GM19035 (cell line): ENCODE measurements at regions not wholly inside any gene's neighbourhood (a gene's known extent, or its start where the extent isn't known, plus 50 kb on each side); places are given as distances from the start of the nearest gene placed in this dataset.
"Not testable (repeated sequence)": the region's sequence is repeated elsewhere in the genome, so short reads cannot be mapped to it uniquely, and the experiment has no call there.

Experiments
- ATAC-seq: cut with Tn5 transposase; IDR thresholded peaks from one replicate; pipeline ENCODE4 v1.9.1; 2021; ENCODE audit not compliant: unreplicated experiment

DNA sequence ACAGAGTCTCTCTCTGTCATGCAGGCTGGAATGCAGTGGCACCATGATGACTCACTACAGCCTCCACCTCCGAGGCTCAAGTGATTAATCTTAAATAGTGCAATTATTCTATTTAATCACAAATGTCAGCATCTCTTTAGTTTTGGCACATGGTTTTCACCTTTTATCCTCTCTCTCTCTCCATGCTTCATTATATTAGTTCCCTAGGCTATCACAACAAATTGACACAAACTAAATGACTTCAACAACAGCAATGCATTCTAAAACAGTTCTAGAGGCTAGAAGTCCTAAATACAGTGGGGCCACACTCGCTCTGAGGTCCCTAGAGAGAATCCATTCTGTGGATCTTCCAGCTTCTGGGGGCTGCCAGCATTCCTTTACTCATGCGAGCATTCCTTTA is 178.2 kb upstream of the ZNG1F start:
- not testable (repeated sequence) for ATAC-seq

DNA sequence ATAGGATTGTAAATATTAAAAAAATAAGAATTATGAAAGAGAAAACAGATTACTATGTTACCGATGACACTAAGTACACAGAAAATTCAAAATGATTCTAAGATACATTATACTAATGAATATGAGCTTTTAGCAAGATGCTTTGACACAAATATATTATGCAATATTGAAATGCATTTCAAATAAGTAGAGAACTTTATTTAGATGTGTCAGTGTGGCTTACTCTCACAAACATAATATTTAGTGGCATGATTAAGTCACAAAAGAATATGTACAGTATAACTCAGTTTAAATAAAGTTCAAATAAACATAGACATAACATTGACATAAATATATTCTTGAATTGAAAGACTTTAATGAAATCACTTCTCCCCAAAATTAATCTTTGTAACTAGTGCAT is 172.7 kb upstream of the ZNG1F start:
- not testable (repeated sequence) for ATAC-seq

DNA sequence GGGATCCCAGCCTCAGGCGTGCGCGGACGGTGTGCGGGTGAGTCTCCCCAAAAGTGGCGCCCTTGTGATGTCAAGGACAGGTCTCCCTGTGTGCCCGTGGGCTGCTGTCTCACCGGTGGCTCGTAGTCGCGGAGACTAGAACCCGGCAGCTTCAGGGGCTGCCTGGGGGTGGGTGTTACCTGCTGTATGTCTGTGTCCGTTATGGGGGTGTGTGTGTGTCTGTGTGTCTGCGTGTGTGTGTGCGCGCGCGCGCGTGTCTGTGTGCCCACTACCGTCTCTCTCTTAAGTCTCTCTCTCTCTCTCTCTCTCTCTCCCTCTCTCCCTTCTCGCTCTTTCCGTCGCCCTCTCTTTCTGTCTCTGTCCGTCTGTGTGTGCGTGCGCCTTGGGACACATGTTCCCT is 170.0 kb upstream of the ZNG1F start:
- ATAC-seq, result not testable (repeated sequence)

DNA sequence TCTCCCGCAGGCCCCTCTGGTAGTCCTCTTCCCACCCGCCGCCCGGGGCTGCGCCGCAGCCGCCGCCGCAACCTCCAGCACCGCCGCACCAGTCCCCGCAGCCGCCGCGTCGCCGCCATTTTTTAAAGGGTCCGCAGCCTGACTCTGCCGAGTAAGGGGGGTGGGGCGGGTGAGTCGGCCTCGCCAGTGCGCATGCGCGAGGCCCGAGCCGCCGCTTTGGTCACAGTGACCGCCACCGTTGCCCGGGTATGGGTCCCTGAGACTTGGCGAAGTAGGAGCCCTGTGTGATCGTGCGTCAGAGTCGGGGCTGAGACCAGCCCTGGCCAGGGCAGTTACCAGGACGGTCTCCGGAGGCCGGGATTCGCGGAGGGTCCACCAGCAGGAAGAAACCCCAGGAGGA is 169.6 kb upstream of the ZNG1F start:
- ATAC-seq, result not testable (repeated sequence)

DNA sequence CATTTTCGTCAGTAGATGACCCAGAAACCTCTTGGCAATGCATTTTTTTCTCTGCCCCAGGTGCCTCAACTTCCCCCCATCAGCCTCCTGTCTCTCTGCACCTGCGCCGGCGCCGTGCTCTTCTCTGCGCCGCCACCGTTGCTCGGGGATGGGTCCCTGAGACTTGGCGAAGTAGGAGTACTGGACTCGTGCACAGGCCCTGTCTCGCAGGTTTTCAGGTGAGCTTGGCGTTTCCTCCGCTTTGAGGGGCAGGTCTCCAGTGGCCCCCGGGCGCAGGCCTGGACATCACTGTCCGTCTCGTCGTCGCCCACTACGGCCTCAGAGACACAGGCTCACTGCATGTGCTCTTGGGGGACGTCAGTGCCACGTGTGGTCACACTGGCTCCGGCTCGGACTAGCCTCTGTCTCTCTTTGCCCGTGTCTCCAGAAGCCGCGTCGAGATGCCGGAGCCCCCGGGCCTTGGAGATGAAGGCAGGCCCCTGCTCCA is 168.8 kb upstream of the ZNG1F start:
- not testable (repeated sequence) for ATAC-seq

DNA sequence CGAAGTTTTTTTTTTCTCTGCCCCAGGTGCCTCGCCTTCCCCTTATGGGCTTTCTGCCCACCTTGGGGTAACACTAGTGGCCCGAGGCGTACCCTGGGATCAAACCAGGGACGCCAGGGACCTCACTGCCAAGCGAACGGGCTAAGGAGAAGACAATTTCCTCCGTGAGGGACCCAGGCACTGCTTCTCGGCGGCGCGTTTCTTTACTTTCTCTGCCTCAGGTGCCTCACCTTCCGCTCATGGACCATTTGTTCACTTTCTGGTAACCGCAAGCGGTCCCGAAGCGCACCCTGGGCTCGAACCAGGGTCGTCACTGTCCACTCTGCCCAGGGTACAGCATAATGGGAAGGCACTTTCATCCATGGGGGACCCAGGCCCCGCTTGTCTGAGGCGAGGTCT is 168.2 kb upstream of the ZNG1F start:
- ATAC-seq, result not testable (repeated sequence)

DNA sequence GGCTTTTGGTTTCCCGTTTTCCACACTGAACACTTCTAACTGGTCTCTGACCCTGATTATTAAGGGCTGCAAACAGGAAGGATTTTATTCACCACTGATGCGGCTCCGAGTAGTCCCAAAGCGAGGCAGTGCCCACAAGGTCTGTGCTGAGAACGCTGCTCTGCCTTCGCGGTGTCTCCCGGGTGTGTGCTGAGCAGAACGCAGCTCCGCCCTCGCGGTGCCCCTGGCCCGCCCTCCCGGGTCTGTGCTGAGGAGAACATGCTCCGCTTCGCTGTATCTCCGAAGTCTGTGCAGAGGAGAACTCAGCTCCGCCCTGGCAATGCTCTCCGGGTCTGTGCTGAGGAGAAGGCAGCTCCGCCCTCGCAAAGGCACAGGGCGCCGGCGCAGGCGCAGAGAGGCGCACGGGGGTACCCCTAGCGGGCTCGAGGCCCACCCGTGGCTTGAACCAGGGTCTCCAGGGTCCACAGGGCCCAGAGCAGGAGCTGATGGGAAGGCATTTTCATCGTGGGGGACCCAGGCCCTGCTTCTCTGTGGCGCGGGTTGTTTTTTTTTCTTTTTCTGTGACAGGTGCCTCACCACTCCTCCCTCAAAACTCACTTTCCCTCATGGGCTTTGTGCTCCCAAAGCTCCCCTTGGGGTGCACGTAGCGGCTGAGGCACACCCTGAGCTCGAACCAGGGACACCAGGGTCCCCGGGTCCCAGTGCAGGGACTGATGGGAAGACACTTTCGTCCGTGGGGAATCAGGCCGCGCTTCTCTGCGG is 167.7 kb upstream of the ZNG1F start:
- ATAC-seq, result not testable (repeated sequence)

DNA sequence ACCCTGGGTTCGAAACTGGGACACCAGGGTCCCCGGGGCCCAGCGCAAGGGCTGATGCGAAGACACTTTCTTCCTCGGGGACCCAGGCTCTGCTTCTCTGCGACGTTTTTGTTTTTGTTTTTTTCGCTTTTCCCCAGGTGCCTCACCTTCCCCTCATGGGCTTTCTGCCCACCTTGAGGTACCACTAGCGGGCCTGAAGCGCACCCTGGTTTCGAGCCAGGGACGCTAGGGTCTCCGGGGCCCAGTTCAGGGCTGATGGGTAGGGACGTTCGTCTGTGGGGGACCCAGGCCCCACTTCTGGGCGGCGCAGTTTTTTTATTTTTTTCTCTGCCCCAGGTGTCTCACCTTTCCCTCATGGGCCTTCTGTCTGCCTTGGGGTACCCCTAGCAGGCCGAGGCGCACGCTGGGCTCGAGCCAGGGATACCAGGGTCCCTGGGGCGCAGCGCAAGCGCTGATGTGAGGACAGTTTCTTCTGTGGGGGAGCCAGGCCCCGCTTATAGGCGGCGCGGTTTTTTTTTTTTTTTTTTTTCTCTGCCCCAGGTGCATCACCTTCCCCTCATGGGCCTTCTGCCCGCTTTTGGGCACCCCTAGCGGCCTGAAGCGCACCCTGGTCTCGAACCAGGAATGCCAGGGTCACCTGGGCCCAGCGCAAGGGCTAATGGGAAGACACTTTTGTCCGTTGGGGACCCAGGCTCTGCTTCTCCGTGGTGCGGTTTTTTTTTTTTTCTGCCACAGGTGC is 166.8 kb upstream of the ZNG1F start:
- ATAC-seq, result not testable (repeated sequence)

DNA sequence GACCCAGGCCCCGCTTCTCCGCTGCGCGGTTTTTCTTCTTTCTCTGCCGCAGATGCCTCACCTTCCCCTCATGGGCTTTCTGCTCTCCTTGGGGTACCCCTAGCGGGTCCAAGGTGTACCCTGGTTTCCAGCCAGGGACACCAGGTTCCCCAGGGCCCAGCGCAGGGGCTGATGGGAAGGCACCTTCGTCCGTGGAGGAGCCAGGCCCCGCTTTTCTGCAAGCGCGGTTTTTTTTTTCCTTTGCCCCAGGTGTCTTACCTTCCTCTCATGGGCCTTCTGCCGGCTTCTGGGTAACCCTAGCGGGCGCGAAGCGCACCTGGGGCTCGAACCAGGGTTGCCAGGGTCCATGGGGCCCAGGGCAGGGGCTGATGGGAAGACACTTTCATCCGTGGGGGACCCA is 165.9 kb upstream of the ZNG1F start:
- ATAC-seq, result not testable (repeated sequence)

DNA sequence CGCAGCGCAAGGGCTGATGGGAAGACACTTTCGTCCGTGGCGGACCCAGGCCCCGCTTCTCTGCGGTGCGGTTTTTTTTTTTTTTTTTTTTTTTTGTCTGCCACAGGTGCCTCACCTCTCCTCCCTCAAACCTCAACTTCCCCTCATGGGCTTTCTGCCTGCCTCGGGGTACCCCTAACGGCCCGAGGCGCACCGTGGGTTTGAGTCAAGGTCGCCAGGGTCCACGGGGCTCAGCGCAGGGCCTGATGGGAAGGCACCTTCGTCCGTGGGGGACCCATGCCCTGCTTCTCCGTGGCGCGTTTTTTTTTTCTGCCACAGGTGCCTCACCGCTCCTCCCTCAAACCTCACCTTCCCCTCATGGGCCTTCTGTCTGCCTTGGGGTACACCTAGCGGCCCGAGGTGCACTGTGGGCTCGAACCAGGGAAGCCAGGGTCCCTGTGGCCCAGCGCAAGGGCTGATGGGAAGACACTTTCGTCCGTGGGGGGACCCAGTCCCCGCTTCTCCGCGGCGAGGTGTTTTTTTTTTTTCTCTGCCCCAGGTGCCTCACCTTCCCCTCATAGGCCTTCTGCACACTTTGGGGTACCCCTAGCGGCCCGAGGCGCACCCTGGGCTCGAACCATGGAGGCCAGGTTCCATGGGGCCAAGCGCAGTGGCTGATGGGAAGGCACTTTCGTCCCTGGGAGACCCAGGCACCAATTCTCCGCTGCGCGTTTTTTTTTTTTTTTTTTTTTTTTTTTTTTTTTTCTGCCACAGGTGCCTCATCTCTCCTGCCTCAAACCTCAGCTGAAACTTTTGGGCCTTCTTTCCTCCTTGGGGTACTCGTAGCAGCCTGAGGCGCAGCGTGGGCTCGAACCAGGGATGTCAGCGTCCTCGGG is 165.2 kb upstream of the ZNG1F start:
- not testable (repeated sequence) for ATAC-seq

DNA sequence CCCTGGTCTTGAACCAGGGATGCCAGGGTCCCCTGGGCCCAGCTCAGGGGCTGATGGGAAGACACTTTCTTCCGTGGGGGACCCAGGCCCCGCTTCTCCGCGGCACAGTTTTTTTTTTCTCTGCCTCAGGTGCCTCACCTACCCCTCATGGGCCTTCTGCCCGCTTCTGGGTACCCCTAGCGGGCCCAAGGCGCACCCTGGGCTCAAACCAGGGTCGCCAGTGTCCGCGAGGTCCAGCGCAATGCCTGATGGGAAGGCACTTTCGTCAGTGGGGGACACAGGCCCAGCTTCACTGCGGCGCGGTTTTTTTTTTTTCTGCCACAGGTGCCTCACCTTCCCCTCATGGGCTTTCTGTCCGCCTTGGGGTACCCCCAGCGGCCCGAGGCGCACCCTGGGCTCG is 163.9 kb upstream of the ZNG1F start:
- ATAC-seq, result not testable (repeated sequence)

DNA sequence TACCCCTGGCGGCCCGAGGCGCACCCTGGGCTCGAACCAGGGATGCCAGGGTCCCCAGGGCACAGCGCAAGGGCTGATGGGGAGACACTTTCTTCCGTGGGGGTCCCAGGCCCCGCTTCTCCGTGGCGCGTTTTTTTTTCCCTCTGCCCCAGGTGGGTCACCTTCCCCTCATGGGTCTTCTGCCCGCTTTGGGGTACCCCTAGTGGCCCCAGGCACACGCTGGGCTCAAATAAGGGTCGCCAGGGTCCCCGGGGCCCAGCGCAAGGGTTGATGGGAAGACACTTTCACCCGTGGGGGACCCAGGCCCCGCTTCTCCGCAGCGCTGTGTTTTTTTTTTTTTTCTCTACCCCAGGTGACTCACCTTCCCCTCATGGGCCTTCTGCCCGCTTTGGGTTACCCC is 163.3 kb upstream of the ZNG1F start:
- not testable (repeated sequence) for ATAC-seq

DNA sequence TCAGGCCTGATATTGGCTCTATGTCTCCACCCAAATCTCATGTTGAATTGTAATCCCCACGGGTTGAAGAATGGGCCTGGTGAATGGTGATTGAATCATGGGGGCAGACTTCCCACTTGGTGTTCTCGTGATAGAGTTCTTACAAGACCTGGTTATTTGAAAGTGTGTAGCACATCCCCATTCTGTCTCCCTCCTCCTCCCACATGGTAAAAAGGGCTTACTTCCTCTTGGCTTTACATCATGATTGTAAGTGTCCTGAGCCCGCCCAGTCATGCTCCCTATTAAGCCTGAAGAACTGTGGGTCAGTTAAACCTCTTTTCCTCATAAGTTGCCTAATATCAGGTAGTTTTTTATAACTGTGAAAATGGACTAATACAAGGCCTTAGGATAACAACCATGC is 158.8 kb upstream of the ZNG1F start:
- ATAC-seq, result not testable (repeated sequence)

DNA sequence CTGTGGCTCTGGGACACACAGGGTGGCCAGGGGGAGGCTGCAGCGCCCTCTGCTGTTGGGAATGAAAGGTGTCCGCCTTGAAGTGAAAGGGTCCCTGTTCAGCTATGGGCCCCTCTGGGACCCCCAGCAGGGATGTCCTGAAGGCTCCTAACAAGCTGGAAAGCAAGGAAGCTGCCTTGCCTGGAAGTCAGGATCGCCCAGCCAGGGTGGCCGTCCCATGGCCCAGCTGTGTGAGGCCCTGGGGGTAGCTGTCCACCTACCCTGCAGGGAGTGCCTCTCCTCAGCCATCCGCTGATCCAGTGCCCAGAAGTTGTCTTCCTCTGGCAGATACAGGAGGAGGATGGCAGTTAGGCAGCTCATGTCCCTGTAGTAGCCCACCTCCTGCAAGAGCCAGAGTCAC is 143.4 kb upstream of the ZNG1F start:
- ATAC-seq, result not testable (repeated sequence)

DNA sequence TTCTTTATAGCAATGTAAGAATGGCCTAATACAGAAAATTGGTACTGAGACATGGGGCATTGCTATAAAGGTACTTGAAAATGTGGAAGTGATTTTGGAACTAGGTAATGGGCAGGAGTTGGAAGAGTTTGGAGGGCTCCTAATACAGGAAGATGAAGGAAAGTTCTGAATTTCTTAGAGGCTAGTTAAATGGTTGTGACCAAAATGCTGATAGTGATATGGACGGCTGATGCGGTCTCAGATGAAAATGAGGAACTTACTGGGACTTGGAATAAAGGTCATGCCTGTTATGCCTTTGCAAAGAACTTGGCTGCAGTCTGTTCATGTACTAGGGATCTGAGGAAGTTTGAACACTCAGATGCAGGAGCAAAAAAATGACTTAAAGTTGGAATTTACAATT is 132.2 kb upstream of the ZNG1F start:
- not testable (repeated sequence) for ATAC-seq

DNA sequence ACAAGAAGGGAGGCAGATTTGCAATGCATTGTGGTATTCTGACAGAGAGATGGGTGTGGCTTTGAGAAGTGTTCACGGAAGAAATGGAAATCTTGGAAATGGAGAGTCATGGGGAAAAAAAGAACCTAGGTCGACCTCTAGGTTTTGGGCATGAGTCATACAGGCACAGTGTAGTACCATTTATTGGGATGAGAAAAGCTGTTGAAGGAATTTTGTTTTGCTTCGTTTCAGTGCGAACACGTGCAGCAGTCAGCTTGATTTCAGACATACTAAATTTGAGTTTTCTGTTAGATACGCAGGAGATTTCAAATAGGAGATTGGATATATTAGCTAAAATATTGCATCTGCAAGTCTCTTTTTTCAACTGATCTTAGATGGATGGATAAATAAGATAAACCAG is 119.8 kb upstream of the ZNG1F start:
- ATAC-seq, result not testable (repeated sequence)

DNA sequence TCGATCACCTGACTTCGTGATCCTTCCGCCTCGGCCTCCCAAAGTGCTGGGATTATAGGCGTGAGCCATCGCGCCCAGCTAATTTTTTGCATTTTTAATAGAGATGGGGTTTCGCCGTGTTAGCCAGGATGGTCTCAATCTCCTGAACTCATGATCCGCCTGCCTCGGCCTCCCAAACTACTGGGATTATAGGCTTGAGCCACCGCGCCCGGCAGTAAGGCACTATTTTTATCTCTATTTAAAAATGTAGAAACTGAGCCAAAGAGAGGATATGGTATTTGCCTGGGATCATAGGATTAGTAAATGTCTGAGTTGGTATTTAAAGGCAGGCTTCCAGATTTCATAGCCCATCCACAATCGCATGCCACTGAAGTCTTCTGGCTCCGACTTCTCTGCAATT is 96.6 kb upstream of the ZNG1F start:
- ATAC-seq, result not testable (repeated sequence)

DNA sequence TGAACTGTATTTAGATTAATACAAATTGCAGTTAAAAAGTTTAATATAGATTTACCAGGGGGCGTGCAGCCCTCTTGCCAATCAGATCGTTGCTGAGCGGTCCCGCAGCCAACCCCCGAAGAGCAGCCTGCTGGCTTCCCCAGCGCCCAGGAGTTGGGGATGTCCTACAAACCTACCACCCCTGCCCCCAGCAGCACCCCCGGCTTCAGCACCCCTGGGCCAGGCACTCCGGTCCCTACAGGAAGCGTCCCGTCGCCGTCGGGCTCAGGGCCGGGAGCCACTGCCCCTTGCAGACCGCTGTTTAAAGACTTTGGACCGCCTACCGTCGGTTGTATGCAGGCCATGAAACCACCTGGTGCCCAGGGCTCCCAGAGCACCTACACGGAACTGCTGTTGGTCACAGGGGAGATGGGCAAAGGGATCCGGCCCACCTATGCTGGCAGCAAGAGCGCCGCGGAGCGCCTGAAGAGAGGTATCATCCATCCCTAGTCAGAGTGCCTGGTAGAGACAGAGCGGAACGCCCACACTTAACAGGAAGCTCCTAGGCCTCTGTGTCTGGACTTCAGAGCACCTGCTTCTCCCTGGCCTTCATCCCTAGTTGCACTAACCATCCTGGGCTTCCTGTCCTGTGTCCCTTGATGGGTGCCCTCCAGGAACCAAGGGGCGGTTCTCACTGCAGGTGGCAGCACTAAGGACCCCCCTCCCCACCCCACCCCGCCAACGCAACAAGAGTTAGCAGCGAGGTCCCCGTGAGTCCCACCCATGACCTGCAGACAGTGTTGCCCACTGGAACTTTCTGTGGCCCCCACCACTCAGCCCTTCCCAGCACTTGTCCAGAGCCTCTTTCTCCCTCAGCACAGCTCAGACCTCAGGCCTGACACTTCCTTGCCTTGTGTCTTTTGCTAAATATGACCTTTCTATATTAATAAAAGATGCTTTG is 91.5 kb upstream of the ZNG1F start:
- ATAC-seq, result not testable (repeated sequence)

DNA sequence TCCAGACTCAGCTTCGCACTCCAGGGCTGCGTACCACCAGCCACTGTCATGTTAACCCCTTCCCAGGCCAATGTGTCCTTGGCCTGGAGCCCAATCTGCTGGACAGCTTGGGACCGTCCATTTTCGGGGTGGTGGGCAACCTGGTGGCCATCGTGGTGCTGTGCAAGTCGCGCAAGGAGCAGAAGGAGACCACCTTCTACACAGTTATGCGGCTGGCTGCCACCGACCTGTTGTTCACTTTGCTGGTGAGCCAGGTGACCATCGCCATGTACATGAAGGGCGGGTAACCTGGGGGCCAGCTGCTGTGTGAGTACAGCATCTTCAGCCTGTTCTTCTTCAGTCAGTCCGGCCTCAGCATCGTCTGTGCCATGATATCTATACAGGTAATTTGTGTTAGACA is 90.3 kb upstream of the ZNG1F start:
- not testable (repeated sequence) for ATAC-seq

DNA sequence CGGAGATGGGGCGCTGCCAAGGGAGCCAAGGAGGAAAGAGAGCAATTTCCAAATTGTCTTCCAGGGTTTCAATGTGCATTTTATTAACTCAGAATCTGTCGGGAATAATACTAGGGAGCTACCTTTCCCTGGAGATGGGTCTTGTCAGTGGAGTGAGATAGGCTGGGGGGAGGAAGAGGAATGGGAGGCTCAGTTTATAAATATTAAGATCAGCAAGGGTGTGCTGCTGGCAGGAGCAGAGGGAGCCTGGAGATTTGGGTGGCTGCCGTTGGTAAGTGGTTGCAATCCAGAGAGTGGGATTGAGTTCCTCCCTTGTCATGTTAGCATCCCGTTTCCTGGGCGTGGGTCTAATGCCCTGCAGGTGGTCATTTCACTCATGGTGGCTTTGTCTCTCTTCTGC is 89.9 kb upstream of the ZNG1F start:
- ATAC-seq, result not testable (repeated sequence)
